CD4-positive, alpha-beta T cell treated with Interleukin-4 for 4 hours (primary cell): ENCODE measurements at regions not wholly inside any gene's neighbourhood (a gene's known extent, or its start where the extent isn't known, plus 50 kb on each side); places are given as distances from the start of the nearest gene placed in this dataset.

Experiments
- DNase-seq: peaks from one replicate; pipeline ENCODE4 v3.0.0-alpha.2; 2020

DNA sequence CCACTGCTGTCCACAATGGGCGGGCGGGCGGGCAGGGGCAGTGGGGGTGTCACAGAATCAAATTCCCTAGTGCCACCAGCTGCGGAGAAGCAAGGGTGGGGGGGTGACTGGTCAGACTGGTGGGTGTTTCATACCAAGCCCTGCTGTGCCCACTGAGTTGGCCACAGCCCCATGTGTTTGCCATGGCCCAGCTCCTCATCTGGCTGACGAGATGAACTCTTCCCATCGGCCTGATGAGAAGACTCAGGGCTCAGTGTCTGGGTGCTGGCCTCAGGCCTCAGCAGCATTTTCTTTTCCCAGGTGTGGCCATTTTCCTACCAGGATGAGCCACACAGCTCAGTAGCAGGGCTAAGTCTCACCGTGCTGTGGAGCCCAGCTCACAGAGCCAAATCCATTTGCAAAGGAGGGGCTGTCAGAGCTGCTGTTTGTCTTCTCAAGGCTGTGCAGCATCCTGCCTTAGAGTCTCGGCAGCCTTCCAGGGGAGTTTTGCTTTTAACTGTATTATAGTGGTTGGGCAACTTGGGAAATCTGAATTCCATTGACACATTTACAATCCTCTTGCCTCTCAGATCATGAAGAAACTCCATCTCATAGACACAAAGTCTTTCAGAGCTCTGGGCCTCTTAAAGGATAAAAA is 176.8 kb downstream of the ABHD5 start:
- DNase-seq, result no peak

- DNase-seq, result no peak
Observed at GRCh38 chr3:43869491-43869890, 178.8 kb downstream of the ABHD5 start.

DNA sequence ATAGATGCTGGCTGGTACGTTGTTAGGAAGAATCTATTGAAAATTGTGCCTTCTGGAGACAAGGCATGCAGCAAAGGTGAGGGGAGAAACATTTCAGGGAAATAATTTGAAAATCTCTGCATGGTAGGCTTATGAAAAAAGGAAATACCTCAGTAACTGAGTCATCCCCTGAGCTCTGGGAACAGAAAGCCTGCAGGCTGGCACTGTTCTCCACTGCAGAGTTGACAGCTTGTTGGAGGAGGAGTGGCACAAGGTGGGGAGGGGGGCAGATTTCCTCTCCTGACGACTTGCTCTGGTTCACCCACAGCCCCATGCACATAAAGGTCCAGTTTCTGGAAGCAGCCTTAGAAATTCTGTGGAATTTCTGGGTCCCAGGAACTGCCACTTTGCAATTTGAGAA is 179.4 kb downstream of the ABHD5 start:
- DNase-seq, result no peak

DNA sequence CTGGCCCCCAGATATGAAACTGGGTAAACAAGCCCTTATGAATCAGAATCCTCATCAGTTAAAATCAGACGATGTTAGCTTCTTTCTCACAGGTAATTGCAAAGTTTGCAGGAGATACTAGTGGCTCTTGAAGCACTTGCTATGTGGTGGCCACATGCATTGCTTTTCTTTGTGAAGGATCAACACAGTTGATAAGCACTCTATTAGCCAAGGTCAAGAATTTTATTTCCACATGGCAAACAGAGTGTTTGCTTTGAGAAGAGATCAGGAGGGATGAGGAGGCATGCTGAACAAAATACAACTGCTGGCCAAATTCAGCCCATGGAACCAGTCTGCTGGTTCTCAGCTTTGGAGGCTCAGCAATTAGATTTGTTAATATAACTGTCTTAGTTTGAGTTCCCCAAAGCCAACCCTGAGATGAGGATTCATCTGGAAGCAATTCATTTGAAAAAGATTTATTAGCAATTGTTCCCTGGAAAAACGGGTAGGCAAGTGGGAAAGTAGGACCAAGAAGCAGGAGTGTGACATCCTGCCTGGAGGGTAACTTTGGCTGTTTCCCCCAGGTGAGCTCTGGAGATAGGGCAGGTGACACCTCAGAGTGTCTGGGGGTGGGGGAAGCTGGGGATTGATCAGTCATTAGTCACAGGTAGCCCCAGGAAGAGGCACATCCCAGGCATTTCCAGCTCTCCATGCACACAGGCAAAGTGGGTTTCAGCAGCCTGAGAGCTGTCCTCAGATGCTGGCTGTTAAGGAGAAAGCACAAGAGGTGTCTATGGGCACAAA is 180.3 kb downstream of the ABHD5 start:
- DNase-seq, result no peak

DNA sequence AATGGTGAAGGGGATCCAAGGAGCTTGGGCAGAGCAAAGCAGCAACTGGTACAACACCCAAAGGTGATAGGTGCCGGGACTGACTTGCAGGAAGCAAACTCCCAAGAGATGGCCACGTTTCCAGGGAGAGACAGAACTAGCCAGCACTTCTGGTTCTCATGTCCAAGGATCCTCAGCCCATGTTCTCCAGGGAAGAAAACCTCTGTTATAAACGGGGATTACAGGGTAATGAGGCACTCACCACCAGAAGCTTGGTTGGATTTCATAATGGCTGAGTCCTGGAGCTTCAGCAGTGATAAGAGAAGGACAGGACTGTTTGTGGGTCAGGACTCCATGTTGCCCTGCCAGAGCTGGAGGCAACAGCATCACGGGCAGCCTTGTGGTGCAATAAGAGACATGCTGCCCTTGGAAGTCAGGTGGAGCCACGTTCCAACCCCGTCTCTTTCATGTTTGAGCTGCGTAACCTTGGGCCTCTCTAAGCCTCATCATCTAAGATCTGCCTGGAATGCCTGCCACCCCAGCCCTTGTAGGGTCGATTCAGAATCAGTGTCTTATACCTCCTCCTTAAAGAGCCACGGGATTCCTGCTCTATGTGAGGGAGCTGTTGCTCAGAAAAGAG is 181.0 kb downstream of the ABHD5 start:
- no peak for DNase-seq

DNA sequence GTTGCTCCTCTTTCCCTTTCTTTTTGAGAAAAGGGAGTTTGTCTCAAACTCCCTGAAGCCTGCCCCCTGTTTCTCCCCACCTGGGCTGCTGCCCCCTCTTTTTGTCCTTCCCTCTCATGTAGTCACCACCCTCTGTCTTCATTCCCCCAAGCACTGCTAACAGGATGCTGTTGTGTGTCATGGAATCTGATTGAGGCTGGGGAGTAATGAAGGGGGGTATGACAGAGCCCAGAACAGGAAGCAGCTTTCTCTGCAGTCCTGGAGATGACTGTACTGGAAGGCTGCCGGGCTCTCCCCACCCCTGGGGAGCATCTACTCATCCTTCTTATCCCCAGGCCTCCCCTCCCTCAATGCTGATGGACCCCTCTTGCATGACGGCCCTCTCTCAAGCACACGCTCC is 181.6 kb downstream of the ABHD5 start:
- no peak for DNase-seq

- DNase-seq, result no peak
Observed at GRCh38 chr3:43872901-43873300, 182.2 kb downstream of the ABHD5 start.

DNA sequence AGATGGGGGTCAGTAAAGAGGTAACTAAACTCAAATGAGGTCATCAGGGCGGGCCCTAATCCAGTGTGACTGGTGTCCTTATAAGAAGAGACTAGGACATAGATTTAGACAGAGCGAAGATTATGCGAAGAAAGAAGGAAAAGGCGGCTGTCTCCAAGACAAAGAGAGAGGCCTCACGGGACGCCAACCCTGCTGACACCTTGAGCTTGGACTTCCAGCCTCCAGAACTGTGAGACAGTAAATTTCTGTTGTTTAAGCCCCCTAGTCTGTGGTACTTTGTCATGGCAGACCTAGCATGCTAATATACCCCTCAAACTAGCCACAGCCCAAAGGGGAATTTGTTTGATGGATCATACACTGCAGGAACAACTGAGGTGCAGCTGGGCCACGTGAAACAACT is 183.0 kb downstream of the ABHD5 start:
- no peak for DNase-seq

- DNase-seq, result no peak
Observed at GRCh38 chr3:43874290-43874689, 183.6 kb downstream of the ABHD5 start.

- no peak for DNase-seq
Observed at GRCh38 chr3:43874731-43875130, 184.0 kb downstream of the ABHD5 start.

DNA sequence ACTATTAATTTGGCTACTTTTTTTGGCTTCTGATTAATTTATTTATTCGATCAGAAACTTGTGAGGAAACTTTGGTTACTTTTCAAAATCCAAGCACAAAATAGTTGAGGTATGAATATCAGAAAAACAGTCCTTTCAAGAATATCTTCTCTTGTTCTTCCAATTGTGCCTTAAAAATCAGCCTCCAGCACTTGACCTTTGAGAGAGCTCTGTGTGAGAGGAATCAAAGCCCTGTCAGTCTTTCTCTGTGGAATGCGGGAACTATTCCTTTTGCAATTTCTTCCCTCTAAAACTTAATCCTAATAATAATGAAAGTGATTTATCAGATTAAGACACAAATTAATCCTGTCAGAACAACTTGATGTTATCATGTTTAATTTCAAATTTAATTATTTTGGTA is 185.9 kb downstream of the ABHD5 start:
- DNase-seq, result no peak

GRCh38 chr3:43879166-43879565 is 188.4 kb downstream of the ABHD5 start:
- no peak for DNase-seq

- DNase-seq, result no peak
Observed at GRCh38 chr3:43882976-43883680, 192.4 kb downstream of the ABHD5 start.

DNA sequence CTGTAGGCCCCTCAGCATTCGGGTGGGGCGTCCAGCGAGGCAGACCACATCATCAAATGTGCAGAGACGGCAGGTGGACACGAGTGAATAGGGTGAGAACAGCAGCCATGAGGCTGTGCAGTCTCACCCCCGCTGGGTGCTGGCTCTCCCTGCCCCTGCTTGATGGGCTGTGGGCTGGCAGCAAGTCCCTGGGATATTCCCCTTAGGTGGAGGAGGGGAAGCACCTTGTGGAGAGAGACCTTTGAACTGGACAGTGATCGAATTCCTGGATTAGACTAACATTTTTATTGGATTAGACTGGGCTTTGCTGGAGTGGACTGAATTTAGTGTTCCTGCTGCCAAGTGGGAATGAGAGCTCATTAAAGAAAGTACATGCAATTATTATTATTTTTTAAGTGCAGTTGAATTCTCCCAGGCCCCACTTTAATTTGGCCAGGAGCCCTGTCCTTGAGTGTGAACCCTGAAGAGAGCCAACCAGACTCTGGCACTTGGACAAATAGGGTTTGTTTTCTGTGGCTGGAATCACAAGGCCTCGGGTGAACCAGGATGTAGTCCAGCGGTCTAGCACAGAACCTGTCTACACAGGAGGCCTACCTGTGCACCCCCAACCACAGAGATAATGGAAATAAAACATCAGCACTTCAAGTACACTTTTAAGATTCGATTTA is 193.1 kb downstream of the ABHD5 start:
- DNase-seq, result no peak

DNA sequence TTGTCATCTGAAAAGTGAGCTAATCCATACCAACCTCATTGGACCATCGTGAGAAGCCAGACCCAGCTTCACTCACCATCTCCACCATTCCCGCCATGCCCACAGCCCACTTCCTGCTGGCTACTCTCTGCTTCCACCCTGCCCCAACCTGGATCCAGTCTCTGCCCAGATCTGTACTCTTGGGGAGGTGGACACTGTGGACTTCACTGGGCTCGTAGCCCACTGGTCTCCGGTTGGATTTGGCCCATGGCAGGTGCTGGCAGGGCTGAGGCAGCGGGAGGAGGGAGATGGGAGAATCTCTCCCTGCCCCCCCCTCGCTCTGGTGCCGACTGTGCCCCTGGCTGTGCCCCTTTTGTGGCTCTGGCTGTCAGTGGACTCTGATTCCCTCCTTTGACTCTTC is 193.8 kb downstream of the ABHD5 start:
- no peak for DNase-seq

GRCh38 chr3:43885908-43886618 is 195.3 kb downstream of the ABHD5 start:
- DNase-seq, result no peak

DNA sequence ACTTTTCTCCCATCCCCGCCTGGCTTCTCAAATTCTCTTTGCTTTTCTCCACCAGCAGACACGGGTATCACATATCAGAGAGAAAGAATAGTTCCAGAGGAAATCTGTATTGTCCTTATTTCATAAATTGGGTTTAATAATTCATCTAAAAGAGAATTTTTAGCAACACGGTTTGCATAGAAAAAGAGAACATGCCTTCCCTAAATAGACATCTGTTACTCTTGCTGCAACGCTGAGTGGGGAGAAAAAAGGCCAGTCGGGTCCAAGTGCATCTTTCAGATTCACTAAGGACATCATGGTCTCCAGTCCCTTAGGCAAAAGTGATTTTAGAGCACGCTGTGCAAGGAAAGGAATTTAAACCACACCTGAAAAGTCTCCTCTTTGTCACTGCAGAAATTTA is 201.3 kb downstream of the ABHD5 start:
- DNase-seq, result no peak

DNA sequence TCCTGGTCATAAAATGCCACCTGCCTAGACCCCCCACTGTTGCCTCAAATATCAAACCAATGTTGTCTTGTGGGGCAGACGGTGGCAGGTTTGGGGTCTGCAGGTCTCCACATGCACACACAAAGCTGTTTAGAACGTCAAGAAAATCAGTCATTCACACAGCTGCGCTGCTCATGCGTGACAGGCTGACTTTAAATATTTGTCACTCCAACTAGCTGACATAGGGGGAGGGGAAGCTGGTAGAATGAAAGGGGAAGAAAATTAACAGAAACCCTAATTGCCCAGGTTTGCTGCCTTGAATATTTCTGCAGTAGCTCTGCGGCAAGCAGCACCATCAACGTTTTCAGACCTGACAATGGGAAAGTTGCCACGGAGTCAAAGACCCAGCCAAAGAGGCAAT is 201.8 kb downstream of the ABHD5 start:
- no peak for DNase-seq

DNA sequence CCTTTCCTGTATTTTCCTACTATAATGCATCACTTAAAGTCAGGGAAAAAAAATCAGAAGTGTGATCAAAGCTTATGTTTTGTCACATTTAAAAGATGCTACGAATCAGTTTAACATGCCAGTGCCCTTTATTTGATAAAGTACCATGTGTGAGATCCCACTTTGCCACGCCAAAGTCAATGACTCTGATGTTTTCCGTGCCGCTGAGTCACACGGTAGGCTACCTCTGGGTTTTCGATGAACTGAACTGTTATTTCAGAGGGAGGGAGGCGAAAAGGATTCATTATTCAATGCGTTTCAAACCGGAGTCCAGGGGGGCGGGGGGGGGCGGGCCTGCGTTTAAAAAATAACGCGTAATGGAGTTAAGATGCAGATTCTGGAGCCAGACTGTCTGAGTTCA is 203.0 kb downstream of the ABHD5 start:
- DNase-seq, result no peak

GRCh38 chr3:43894176-43895049 is 203.7 kb downstream of the ABHD5 start:
- no peak for DNase-seq

GRCh38 chr3:43895573-43895972 is 204.8 kb downstream of the ABHD5 start:
- DNase-seq, result no peak
